T-helper 2 cell treated with Interferon-gamma antibody and Interleukin-4, amounts not matched to agents 100 ng/mL and 5 ng/mL, for 36 hours (primary cell): ENCODE measurements at regions not wholly inside any gene's neighbourhood (a gene's known extent, or its start where the extent isn't known, plus 50 kb on each side); places are given as distances from the start of the nearest gene placed in this dataset.
"Not testable (repeated sequence)": the region's sequence is repeated elsewhere in the genome, so short reads cannot be mapped to it uniquely, and the experiment has no call there.

Source experiments
- intact Hi-C: fragments of 100-400 bp; cut with micrococcal nuclease; formaldehyde crosslinking; loops from one replicate; pipeline ENCODE4 v1.15.1; 2023

DNA sequence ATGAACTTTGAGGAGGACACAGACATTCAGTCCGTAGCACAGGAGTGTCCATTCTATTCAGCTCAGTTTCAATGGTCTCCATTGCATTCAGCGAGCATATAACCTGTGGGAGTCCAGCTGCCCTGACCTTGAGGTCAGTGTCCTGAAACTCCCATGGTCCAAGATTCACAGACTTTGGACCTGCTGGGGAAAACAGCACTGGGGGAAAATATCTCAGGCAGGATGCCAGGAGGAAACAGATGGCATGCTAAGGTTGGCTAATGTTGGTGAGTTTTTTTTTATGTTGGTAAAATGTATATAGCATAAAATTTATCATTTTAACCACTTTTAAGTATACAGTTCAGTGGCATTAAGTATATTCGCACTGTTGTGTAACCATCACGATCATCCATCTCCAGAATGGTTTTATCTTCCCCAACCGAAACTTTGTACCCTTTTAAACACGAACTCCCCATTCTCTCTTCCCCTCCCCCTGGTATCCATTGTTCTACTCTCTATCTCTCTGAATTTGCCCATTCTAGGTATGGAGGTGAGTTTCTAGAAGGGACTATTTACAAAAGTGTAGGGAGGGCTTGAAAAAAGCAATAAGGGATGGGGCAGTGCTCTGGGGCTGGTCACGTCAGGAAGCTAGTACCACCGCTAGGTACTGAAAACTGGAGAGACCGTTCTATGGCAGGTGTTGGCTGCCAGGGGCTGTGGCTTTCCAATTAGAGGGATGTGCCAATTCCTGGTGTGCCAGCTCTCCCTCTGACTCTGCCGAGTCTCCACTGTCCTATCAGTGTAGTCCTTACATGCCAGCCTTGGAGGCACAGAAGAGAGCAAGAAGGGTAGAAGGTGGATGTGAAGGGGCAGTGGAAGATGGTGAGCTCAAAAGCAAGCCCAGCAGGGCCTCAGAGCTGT lies 85.3 kb downstream of the FOXD2 start:
- intact Hi-C loops: no loop called here

GRCh38 chr1:47523835-47524215 lies 86.0 kb downstream of the FOXD2 start:
- intact Hi-C loops: no loop called here

GRCh38 chr1:47524272-47524671 lies 86.4 kb downstream of the FOXD2 start:
- intact Hi-C loops: no loop called here

DNA sequence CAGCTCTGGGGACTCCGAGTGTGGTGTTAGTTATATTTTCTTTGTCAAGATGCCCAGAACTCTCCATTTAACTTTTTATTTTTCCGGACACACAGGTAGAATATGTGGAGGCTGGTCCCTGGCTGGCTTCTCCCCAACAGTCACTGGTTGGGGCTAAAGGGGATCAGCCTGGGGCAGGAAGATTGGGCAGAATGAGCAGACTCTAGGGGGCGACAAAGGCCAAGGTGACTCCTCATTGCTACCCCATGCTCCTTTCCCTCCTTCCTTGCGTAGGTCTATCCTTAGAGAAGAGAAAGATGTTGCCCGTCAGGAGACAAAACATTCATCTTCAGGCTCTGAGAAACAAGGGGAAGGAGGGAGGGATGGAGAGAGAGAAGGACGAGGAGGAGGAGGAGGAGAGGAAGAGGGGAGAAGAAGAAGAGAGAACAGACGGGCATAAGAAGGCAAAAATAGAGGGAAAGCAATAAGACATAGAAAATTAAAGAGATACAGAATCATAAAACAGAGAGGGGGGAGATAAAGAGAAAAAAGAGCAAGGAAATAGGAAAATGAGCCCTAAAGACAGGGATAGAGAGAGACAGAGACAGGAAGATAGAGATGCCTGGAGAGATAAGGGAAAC lies 89.9 kb downstream of the FOXD2 start:
- intact Hi-C loops: no loop called here

- intact Hi-C loops: loop anchor here (10.0 kb wide), 1 partner anchor 95 kb away; the partner anchor contains the start of gene FOXD2
Measured at GRCh38 chr1:47529520-47530098, 91.8 kb downstream of the FOXD2 start.

DNA sequence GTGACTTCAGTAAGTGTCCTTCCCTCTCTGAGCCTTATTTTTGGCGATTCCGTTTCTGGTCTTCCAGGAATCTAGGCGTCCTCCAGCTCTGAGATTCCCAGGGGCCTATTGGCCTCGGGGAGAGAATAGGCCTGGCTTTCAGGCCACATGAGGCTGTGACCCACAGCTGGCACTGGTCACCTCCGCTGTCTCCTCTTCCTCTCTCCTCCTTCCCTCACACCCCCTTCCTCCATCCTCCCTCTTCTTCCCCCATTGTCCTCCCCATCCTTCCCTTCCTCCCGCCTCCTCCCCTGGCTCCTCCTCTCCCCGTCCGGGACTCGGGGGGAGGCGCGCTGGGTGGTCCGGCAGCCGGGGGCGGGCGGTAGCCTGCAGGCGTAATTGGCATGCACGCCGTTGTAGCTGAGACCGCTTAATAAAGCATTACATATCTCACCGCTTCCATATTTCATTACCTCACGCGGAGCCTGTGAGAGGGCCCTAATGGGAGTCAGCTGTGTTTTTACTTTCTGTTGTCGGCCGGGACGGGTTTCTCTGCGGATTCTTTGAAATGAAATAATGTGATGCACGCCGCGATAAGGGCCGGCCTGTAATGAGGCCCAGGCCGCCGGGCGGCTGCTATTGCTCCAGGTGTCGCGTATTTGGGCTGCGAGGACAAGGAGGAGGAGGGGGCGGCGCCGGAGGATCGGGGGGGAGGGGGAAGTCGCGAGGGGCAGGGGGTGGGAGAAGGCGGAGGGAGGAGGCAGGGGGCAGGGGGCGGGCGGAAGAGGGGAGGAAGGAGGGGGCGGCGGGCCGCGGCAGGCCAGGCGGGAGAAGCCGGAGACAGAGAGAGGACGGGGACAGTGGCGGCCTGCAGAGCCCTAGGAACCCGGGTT lies 95.3 kb downstream of the FOXD2 start:
- intact Hi-C loops: loop anchor here (10.0 kb wide), 1 partner anchor 98 kb away; the partner anchor contains the start of gene FOXD2

DNA sequence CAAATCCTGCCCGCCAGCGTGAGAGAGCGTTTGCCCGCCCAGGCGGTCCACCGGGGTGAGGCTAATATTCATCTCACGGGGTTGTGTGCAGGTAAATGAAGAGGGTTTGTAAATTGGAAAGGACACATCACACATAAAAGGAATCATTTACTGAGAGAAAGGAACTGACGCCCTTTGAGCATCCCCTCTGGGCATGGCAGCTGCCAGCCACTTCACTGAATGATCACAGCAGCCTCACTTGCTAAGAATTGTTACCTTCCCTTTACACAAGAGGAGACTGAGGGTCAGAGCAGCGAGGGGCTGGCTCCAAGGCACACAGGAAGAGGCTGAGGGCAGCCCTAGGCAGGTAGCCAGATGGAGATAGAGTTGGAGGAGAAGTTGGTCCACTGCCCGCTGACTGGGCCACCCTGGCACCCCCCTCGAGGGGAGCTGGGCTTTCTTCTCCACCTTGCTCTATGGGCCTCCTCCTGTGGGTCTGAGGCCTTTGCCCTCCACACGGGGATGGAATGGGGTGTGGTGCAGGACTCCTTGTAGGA lies 96.0 kb downstream of the FOXD2 start:
- intact Hi-C loops: loop anchor here (10.0 kb wide), 1 partner anchor 99 kb away; the partner anchor contains the start of gene FOXD2

GRCh38 chr1:47534436-47534835 lies 96.6 kb downstream of the FOXD2 start:
- intact Hi-C loops: loop anchor here (10.0 kb wide), 1 partner anchor 100 kb away; the partner anchor contains the start of gene FOXD2

DNA sequence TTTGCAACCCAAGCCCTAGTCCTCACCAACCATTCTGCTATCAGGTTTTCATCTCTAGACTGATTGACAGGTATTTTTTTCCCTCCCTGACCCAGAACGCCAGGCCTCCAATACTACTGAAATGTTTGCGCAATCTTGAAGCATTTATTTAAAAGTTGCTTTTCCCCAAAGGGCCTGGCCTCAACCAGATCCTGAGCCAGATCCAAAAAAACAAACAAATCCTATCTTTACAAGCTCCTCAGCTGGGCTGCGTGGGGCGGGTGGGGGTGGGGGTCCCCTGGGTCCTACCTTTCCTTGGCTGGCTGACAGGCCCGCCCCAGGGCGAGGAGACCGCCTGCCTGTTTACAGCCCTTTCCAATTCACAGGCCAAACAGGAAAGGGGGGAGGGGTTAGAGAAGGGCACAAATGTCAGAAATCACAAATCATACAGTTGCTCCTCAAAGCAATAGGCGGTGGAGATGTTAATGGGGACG lies 98.8 kb downstream of the FOXD2 start:
- intact Hi-C loops: loop anchor here (10.0 kb wide), 1 partner anchor 102 kb away; the partner anchor contains the start of gene FOXD2

DNA sequence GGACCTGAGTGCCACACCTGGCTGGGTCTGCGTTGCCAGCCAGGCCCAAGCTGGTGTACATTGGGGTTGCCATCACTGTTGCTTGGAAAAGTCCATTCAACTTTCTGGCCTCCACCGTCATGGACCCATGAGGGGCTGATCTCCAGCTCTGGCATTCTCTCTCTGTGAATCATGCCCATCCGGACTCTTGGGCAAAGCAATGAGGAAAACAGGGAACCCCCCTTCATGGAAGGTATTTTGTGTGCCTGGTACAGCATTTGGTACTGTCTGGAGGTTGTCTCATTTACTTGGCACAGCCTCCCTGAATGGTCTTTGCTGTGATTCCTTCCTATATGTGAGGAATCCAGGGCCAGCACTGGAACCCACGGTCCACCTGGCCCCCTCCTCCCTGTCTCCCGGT lies 99.4 kb downstream of the FOXD2 start:
- intact Hi-C loops: loop anchor here (10.0 kb wide), 1 partner anchor 102 kb away; the partner anchor contains the start of gene FOXD2

- intact Hi-C loops: loop anchor here (10.0 kb wide), 1 partner anchor 103 kb away; the partner anchor contains the start of gene FOXD2
Measured at GRCh38 chr1:47537966-47538365, 100.1 kb downstream of the FOXD2 start.

DNA sequence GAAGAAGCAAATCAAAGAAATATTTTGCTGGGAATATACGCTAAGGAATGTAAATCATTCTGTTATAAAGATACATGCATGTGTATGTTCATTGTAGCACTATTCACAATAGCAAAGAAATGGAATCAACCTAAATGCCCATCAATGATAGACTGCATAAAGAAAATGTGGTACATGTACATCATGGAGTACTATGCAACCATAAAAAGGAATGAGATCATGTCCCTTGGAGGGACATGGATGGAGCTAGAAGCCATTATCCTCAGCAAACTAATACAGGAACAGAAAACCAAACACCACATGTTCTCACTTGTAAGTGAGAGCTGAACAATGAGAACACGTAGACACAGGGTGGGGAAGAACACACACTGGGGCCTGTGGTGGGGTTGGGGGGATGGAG lies 100.7 kb downstream of the FOXD2 start:
- intact Hi-C loops: loop anchor here (10.0 kb wide), 1 partner anchor 104 kb away; the partner anchor contains the start of gene FOXD2

DNA sequence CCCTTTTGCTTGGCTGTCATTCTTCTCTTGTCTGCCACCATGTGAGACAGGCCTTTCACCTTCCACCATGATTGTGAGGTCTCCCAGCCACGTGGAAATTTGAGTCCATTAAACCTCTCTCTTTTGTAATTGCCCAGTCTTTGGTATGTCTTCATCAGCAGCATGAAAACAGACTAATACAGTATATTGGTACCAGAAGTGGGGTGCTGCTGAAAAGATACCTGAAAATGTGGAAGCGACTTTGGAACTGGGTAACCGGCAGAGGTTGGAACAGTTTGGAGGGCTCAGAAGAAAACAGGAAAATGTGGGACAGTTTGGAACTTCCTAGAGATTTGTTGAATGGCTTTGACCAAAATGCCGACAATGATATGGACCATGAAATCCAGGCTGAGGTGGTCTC lies 103.9 kb downstream of the FOXD2 start:
- intact Hi-C loops: not testable (repeated sequence)

DNA sequence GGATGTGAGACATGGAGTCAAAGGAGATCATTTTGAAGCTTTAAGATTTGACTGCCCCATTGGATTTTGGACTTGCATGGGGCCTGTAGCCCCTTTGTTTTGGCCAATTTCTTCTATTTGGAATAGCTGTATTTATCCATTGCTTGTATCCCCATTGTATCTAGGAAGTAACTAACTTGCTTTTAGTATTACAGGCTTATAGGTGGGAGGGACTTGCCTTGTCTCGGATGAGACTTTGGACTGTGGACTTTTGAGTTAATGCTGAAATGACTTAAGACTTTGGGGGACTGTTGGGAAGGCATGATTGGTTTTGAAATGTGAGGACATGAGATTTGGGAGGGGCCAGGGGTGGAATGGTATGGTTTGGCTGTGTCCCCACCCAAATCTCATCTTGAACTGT lies 105.2 kb downstream of the FOXD2 start:
- intact Hi-C loops: not testable (repeated sequence)

DNA sequence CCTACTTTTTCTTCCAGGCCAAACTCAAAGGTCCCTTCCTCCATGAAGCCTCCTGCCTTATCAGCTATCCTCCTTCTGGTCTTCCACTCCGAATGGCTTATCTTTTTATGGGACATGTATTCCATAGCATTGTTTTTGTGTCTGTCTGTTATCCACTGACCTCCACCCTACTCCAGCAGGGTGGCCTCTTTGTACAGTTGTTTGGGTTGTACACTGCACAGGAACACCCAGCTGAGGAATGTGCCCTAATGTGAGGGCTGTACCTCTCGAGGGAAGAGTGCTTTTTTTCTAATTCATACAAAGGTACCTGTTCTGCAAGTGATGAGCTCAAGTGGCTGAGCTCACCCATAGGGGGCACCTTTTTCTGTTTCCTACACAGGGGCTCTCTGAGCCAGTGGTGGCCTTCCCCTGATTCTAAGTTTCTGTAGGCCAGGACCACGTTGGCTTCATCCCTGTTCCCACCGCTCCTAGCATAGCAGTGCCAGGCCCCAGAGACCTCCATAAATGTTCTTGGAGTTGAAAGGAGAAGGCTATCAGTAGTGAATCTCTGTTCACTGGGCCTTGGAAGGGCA lies 108.2 kb downstream of the FOXD2 start:
- intact Hi-C loops: no loop called here

- intact Hi-C loops: no loop called here
Measured at GRCh38 chr1:47547753-47548573, 110.1 kb downstream of the FOXD2 start.

GRCh38 chr1:47548637-47549036 lies 110.8 kb downstream of the FOXD2 start:
- intact Hi-C loops: no loop called here

GRCh38 chr1:47549532-47549931 lies 111.7 kb downstream of the FOXD2 start:
- intact Hi-C loops: no loop called here

- intact Hi-C loops: no loop called here
Measured at GRCh38 chr1:47550929-47551328, 113.1 kb downstream of the FOXD2 start.
